HG03342 (cell line): ENCODE measurements at regions not wholly inside any gene's neighbourhood (a gene's known extent, or its start where the extent isn't known, plus 50 kb on each side); places are given as distances from the start of the nearest gene placed in this dataset.
A peak's percentile ranks its signal among the peaks of the same experiment; 100 is the strongest.

Source experiments
- ATAC-seq: cut with Tn5 transposase; IDR thresholded peaks from one replicate; pipeline ENCODE4 v1.9.1; 2021; ENCODE audit warnings: mild to moderate bottlenecking, moderate library complexity; ENCODE audit not compliant: unreplicated experiment

- no peak for ATAC-seq
Observed at GRCh38 chr4:74878323-74878722, 54.6 kb upstream of the PARM1 start.

GRCh38 chr4:74875451-74875850 is 57.5 kb upstream of the PARM1 start:
- ATAC-seq, result no peak

- ATAC-seq, result no peak
Observed at GRCh38 chr4:74874753-74875367, 58.1 kb upstream of the PARM1 start.

GRCh38 chr4:74873545-74874301 is 59.2 kb upstream of the PARM1 start:
- ATAC-seq, result peak; percentile 94

GRCh38 chr4:74858921-74859562 is 64.7 kb upstream of the BTC start:
- ATAC-seq, result no peak

- ATAC-seq, result no peak
Observed at GRCh38 chr4:74855879-74856278, 61.6 kb upstream of the BTC start.

GRCh38 chr4:74848774-74849173 is 54.5 kb upstream of the BTC start:
- ATAC-seq, result no peak

GRCh38 chr4:74845834-74846233 is 51.5 kb upstream of the BTC start:
- ATAC-seq, result no peak
